D721Med (cell line): ENCODE measurements at regions not wholly inside any gene's neighbourhood (a gene's known extent, or its start where the extent isn't known, plus 50 kb on each side); places are given as distances from the start of the nearest gene placed in this dataset.
A peak's percentile ranks its signal among the peaks of the same experiment; 100 is the strongest.

Experiments
- DNase-seq: peaks from one replicate; pipeline ENCODE4 v3.0.0; 2011; ENCODE audit warnings: low spot score; ENCODE audit not compliant: insufficient read length
- FAIRE-seq: peaks from 2 replicates; lab custom pipeline; 2011; peaks lifted over from hg19 to GRCh38; lab: Jason Lieb, UNC
- CTCF ChIP-seq: IDR thresholded peaks from 2 replicates; pipeline ENCODE4 v1.5.1; 2012; ENCODE audit warnings: mild to moderate bottlenecking, control low read depth; ENCODE audit not compliant: insufficient read depth; ENCODE audit errors: missing control alignments

GRCh38 chr7:114033475-114033874 lies 114.7 kb upstream of the PPP1R3A start:
- DNase-seq (no peak), FAIRE-seq (no peak)
- no peak for TF ChIP-seq CTCF

GRCh38 chr7:114026486-114027089 lies 107.8 kb upstream of the PPP1R3A start:
- peak; percentile 77 for TF ChIP-seq CTCF
- no peak for DNase-seq
- no peak for FAIRE-seq

- no peak for TF ChIP-seq CTCF
- no peak for DNase-seq
- FAIRE-seq = no peak
Measured at GRCh38 chr7:114021135-114021534, 102.3 kb upstream of the PPP1R3A start.

- TF ChIP-seq CTCF = no peak
- no peak for FAIRE-seq
- DNase-seq = no peak
Measured at GRCh38 chr7:114008696-114009095, 89.9 kb upstream of the PPP1R3A start.

GRCh38 chr7:114007386-114007785 lies 88.6 kb upstream of the PPP1R3A start:
- no peak for TF ChIP-seq CTCF
- no peak for DNase-seq
- FAIRE-seq = no peak

GRCh38 chr7:113998934-113999333 lies 80.1 kb upstream of the PPP1R3A start:
- TF ChIP-seq CTCF = no peak
- FAIRE-seq = no peak
- DNase-seq = no peak

GRCh38 chr7:113996405-113996804 lies 77.6 kb upstream of the PPP1R3A start:
- no peak for TF ChIP-seq CTCF
- FAIRE-seq (no peak), DNase-seq (no peak)
